IPS-15b (cell line): ENCODE measurements at regions not wholly inside any gene's neighbourhood (a gene's known extent, or its start where the extent isn't known, plus 50 kb on each side); places are given as distances from the start of the nearest gene placed in this dataset.
"Not testable (repeated sequence)": the region's sequence is repeated elsewhere in the genome, so short reads cannot be mapped to it uniquely, and the experiment has no call there.

Experiments used
- H3K27me3 ChIP-seq: one replicate; pipeline ENCODE4 v1.6.1; 2013; ENCODE audit warnings: low read length; ENCODE audit not compliant: control insufficient read depth, insufficient read depth
- H3K36me3 ChIP-seq: one replicate; pipeline ENCODE4 v1.6.1; 2013; ENCODE audit warnings: low read length; ENCODE audit not compliant: control insufficient read depth, insufficient read depth
- H3K4me1 ChIP-seq: one replicate; pipeline ENCODE4 v1.6.1; 2013; ENCODE audit warnings: mild to moderate bottlenecking, low read length; ENCODE audit not compliant: control insufficient read depth, insufficient read depth
- H3K4me3 ChIP-seq: one replicate; pipeline ENCODE4 v1.5.1; 2013; ENCODE audit warnings: low read depth, low read length
- H3K9ac ChIP-seq: one replicate; pipeline ENCODE4 v1.6.1; 2013; ENCODE audit warnings: low read depth, mild to moderate bottlenecking, low read length
- H3K9me3 ChIP-seq: one replicate; pipeline ENCODE4 v1.6.1; 2013; ENCODE audit warnings: mild to moderate bottlenecking, low read length; ENCODE audit not compliant: control insufficient read depth, insufficient read depth

GRCh38 chr21:35384375-35384774 lies 335.3 kb upstream of the RUNX1 start:
- Histone ChIP-seq H3K4me1 (no peaks in the 10 kb centered on the region), H3K36me3 (no peaks in the 10 kb centered on the region), H3K9me3 (no peaks in the 10 kb centered on the region), H3K27me3 (no peaks in the 10 kb centered on the region), H3K9ac (no peak overlapping the region), H3K4me3 (no peak overlapping the region)

GRCh38 chr21:35382696-35383095 lies 333.6 kb upstream of the RUNX1 start:
- Histone ChIP-seq H3K4me3 (no peak overlapping the region), H3K27me3 (no peaks in the 10 kb centered on the region), H3K4me1 (no peaks in the 10 kb centered on the region), H3K9ac (no peak overlapping the region), H3K9me3 (no peaks in the 10 kb centered on the region), H3K36me3 (no peaks in the 10 kb centered on the region)

- Histone ChIP-seq H3K36me3 (no peaks in the 10 kb centered on the region), H3K4me3 (no peak overlapping the region), H3K9me3 (no peaks in the 10 kb centered on the region), H3K4me1 (no peaks in the 10 kb centered on the region), H3K9ac (no peak overlapping the region), H3K27me3 (no peaks in the 10 kb centered on the region)
Measured at GRCh38 chr21:35381743-35382310, 332.7 kb upstream of the RUNX1 start.

- H3K36me3 ChIP-seq, H3K4me1 ChIP-seq, H3K4me3 ChIP-seq, H3K9ac ChIP-seq, H3K9me3 ChIP-seq, H3K27me3 ChIP-seq: not testable (repeated sequence)
Measured at GRCh38 chr21:35380304-35380703, 331.2 kb upstream of the RUNX1 start.

GRCh38 chr21:35378881-35379280 lies 329.8 kb upstream of the RUNX1 start:
- H3K9ac ChIP-seq = no peak overlapping the region
- no peaks in the 10 kb centered on the region for H3K9me3 ChIP-seq
- no peaks in the 10 kb centered on the region for H3K4me1 ChIP-seq
- H3K27me3 ChIP-seq = no peaks in the 10 kb centered on the region
- H3K36me3 ChIP-seq = no peaks in the 10 kb centered on the region
- H3K4me3 ChIP-seq = no peak overlapping the region

GRCh38 chr21:35377505-35378090 lies 328.5 kb upstream of the RUNX1 start:
- no peaks in the 10 kb centered on the region for H3K36me3 ChIP-seq
- H3K9me3 ChIP-seq = no peaks in the 10 kb centered on the region
- no peaks in the 10 kb centered on the region for H3K27me3 ChIP-seq
- no peak overlapping the region for H3K9ac ChIP-seq
- no peaks in the 10 kb centered on the region for H3K4me1 ChIP-seq
- H3K4me3 ChIP-seq = no peak overlapping the region

GRCh38 chr21:35376406-35377135 lies 327.5 kb upstream of the RUNX1 start:
- Histone ChIP-seq H3K4me3 (no peak overlapping the region), H3K36me3 (no peaks in the 10 kb centered on the region), H3K9ac (no peak overlapping the region)

GRCh38 chr21:35375115-35375514 lies 326.0 kb upstream of the RUNX1 start:
- H3K9ac ChIP-seq = no peak overlapping the region
- no peaks in the 10 kb centered on the region for H3K36me3 ChIP-seq
- H3K9me3 ChIP-seq = no peaks in the 10 kb centered on the region
- H3K4me1 ChIP-seq = no peaks in the 10 kb centered on the region
- H3K4me3 ChIP-seq = no peak overlapping the region
- no peaks in the 10 kb centered on the region for H3K27me3 ChIP-seq

More at GRCh38 chr21:35376406-35377135, 327.5 kb upstream of the RUNX1 start:
- H3K9me3 ChIP-seq = no peaks in the 10 kb centered on the region
- H3K4me1 ChIP-seq = no peaks in the 10 kb centered on the region
- no peaks in the 10 kb centered on the region for H3K27me3 ChIP-seq

- Histone ChIP-seq H3K36me3 (no peaks in the 10 kb centered on the region), H3K9me3 (no peaks in the 10 kb centered on the region), H3K27me3 (no peaks in the 10 kb centered on the region), H3K4me3 (no peak overlapping the region), H3K9ac (no peak overlapping the region), H3K4me1 (no peaks in the 10 kb centered on the region)
Measured at GRCh38 chr21:35373998-35374397, 324.9 kb upstream of the RUNX1 start.

- Histone ChIP-seq H3K4me1 (peaks cover 5% of the 10 kb centered on the region), H3K9me3 (no peaks in the 10 kb centered on the region), H3K27me3 (no peaks in the 10 kb centered on the region), H3K36me3 (no peaks in the 10 kb centered on the region), H3K9ac (no peak overlapping the region), H3K4me3 (no peak overlapping the region)
Measured at GRCh38 chr21:35372201-35372600, 323.1 kb upstream of the RUNX1 start.

- Histone ChIP-seq H3K9me3 (no peaks in the 10 kb centered on the region), H3K9ac (no peak overlapping the region), H3K36me3 (no peaks in the 10 kb centered on the region), H3K27me3 (no peaks in the 10 kb centered on the region), H3K4me1 (peaks cover 5% of the 10 kb centered on the region), H3K4me3 (no peak overlapping the region)
Measured at GRCh38 chr21:35370671-35371070, 321.6 kb upstream of the RUNX1 start.

GRCh38 chr21:35370071-35370470 lies 321.0 kb upstream of the RUNX1 start:
- Histone ChIP-seq H3K9me3 (no peaks in the 10 kb centered on the region), H3K4me3 (no peak overlapping the region), H3K4me1 (peaks cover 5% of the 10 kb centered on the region), H3K27me3 (no peaks in the 10 kb centered on the region), H3K36me3 (no peaks in the 10 kb centered on the region), H3K9ac (no peak overlapping the region)
